D341Med (cell line): ENCODE measurements at regions not wholly inside any gene's neighbourhood (a gene's known extent, or its start where the extent isn't known, plus 50 kb on each side); places are given as distances from the start of the nearest gene placed in this dataset.

ENCODE experiments used
- DNase-seq: peaks from one replicate; pipeline ENCODE4 v3.0.0; 2012; ENCODE audit warnings: low spot score

- DNase-seq = no peak
These were observed 81.2 kb upstream of the ETV6 start for GRCh38 chr12:11568155-11568761.

GRCh38 chr12:11568762-11569478, 80.6 kb upstream of the ETV6 start:
- no peak for DNase-seq

- no peak for DNase-seq
These were observed 79.8 kb upstream of the ETV6 start for GRCh38 chr12:11569716-11570115.

GRCh38 chr12:11573880-11574279, 75.6 kb upstream of the ETV6 start:
- DNase-seq = no peak

- no peak for DNase-seq
These were observed 73.4 kb upstream of the ETV6 start for GRCh38 chr12:11576104-11576503.

DNA sequence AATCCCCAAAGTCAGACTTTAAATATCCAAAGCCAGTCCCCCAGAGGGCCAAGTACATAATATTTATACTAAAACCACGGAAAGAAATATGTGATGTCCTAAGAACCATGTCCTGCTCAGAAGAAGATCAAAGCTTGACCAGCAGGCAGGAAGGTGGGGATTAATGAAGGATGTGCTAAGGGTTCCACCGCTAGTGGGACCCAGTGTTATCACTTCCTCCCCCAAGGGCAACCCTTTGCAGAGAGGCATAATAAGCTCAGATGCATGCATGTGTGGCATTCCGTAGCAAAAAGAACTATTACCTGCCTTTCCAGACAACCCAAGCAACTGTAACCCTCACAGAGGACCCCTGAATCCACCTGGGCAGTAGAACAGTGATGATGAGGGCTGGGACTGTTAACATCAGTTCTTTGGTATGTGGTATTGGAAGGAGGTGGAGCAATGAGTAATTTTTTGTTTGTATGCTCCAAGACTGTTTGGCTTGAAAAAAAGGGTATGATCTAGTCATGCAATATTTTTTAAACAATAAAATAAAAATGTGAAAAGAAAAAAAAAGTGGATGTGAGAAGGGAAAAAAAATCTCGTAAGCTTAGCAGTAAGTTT, 71.7 kb upstream of the ETV6 start:
- no peak for DNase-seq

GRCh38 chr12:11578461-11578993, 70.9 kb upstream of the ETV6 start:
- DNase-seq = no peak

DNA sequence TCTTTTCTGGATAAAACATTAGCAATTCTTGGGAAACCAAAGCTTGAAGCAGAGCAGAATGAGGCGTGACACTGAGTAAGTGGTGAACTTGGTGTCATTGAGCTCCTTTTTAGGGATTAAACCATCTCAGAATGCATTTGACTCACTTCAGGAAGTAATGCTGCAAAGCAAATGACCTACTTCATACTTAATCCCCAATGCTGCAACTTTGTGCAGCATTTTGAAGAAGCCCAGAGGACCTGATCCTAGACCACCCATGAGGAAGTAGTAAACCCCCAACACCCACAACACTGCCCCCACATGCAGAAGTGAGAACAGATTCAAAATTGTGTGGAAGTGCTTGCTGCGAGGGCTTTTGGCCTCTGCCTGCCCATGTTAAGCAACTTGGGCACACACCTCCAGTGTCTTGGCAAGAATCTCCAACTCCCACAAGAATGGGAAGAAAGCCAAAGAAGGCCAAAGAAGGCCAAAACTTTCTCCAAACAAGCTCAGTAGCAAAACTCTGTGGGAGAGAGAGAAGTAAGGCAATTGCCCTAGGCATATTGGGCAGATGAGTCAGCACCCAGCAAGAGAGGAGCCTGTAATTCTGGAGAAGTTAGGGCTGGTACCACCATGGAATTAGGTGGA, 69.2 kb upstream of the ETV6 start:
- DNase-seq = no peak

- DNase-seq = peak; percentile 55
These were observed 68.2 kb upstream of the ETV6 start for GRCh38 chr12:11581179-11581755.

DNA sequence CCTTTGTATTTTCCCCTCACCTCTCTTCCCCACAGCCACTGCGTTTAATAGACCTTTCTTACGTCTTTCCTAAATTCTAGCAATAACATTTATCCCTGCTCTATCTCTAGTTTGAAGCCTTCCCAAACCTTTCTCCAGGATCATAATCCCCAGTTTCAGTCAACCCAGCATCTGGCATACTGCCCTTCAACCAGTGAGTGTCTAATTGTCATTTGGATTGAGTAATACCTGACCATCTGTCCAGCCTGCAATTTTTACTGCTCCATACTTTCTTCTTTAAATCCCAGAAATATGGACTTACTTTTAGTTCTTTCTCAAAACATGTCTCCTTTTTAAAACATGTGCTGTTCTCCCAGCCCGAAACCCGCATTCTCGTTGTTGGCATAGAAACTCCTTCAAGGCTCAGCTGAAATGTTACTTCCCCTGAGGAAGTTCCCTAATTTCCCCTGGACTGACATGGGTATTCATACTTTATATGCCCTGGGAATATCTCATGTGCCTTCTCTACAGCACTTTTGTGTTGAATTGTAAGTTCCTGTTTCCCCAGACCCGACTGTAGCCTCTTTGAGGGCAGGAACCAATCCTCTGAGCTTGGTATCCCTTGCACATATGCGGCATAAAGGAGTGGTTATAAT, 65.1 kb upstream of the ETV6 start:
- no peak for DNase-seq

DNA sequence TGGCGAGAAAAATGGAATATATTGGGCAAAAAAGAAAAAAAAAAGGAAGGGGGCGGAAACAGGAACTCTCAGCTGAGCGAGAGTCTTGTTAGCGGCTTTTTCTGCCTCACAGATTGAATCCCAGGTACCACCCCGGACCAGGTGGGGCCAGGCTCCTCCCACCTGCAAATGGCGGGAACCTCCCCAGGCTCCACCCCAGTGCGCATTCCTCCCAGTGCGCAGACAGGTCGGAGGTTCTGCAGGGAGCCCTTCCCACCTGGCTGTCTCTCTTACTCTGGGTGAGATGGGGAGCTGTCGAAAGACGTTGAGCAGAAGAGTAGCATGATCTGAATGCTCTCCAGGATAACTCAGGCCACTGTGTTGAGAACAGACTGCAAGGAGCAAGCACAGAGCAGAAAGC, 57.0 kb upstream of the ETV6 start:
- no peak for DNase-seq

DNA sequence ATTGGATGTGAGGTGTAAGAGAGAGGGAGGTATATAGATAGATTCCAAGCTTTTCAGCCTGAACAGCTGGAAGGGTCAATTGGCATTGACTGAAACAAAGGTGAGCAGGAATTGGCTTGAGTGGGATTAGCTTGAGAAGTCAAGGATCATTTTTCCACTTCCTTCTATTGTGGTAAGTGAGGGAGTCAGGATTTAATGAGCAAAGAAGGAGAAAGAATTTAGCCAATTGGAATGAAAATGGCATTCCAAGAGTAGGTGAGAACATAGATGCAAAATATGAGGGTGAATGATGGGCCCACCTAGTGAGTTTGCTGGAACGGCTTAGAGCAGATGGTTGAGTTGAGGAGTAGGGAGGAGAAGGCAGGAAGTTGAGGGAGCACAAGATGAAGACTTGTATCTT, 56.5 kb upstream of the ETV6 start:
- DNase-seq = no peak

DNA sequence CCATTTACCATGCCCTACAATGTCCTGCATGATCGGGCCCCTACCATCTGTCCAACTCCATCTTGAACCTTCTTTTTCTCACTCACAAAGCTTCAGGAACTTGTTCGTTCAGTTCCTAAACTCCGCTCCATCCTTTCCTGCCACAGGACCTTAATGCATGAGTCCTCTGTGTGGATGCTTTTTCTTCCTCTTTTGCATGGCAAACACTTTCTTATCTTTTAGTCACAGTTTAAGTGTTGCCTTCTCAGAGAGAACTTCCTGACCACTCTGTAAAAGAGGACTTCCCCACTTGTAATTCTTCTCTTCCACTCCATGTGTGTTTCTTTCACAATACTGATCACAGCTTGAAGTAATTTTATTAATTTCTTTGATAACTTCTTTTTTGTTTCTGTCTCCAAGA, 54.4 kb upstream of the ETV6 start:
- DNase-seq = no peak

DNA sequence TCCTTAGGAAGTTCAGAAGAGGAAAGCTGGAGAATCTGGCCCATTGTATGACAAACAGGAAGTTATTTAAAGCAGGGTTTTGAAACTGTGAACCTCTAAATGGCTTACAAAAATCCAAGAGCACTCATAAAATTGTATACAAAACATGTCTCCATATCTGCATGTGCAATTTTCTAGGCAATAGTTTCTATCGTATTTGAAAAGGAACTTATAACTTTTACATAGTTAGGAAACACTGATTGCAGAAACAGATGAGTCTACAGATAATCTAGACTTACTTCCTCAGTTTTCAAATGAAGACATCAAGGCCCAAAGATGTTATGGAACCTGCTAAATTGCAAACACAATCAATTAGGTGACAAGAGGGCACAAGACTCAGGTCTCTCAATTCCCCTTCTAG, 53.3 kb upstream of the ETV6 start:
- DNase-seq = no peak

DNA sequence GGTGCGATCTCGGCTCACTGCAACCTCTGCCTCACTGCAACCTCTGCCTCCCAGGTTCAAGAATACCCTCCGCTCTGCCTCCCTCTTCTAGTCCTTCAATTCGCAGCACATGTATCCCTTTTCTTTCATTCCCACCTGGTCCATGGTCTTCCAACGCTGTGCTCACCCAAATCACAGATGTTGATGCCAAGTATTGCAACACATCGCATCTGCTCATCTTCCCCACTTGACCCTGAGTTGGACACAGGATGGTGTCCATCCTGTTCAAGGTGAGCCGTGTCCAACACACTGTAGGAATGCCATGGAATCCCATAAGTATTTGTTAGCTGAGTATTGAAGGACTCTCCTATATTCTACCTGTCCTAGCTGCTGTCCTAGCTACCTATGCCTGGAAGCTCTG, 50.6 kb upstream of the ETV6 start:
- no peak for DNase-seq
